Fibroblast of villous mesenchyme (primary cell): ENCODE measurements at regions not wholly inside any gene's neighbourhood (a gene's known extent, or its start where the extent isn't known, plus 50 kb on each side); places are given as distances from the start of the nearest gene placed in this dataset.
A peak's percentile ranks its signal among the peaks of the same experiment; 100 is the strongest.

Experiments
- DNase-seq: peaks from one replicate; pipeline ENCODE4 v3.0.0-alpha.2; 2010; ENCODE audit warnings: low read depth
- H3K4me3 ChIP-seq: 2 replicates; pipeline ENCODE4 v1.5.1; 2011; ENCODE audit warnings: low read depth, mild to moderate bottlenecking, low read length
- TF ChIP-seq, protein P1 (sequence below): IDR thresholded peaks from 2 replicates; pipeline ENCODE4 v1.5.1; 2012; ENCODE audit warnings: low read depth, mild to moderate bottlenecking, low read length; ENCODE audit not compliant: insufficient read depth

GRCh38 chr13:34246511-34246910, 428.6 kb downstream of the RFC3 start:
- peak; percentile 39 for DNase-seq
- TF ChIP-seq, protein P1, sequence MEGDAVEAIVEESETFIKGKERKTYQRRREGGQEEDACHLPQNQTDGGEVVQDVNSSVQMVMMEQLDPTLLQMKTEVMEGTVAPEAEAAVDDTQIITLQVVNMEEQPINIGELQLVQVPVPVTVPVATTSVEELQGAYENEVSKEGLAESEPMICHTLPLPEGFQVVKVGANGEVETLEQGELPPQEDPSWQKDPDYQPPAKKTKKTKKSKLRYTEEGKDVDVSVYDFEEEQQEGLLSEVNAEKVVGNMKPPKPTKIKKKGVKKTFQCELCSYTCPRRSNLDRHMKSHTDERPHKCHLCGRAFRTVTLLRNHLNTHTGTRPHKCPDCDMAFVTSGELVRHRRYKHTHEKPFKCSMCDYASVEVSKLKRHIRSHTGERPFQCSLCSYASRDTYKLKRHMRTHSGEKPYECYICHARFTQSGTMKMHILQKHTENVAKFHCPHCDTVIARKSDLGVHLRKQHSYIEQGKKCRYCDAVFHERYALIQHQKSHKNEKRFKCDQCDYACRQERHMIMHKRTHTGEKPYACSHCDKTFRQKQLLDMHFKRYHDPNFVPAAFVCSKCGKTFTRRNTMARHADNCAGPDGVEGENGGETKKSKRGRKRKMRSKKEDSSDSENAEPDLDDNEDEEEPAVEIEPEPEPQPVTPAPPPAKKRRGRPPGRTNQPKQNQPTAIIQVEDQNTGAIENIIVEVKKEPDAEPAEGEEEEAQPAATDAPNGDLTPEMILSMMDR = no peak
- no peak overlapping the region for H3K4me3 ChIP-seq

GRCh38 chr13:34247596-34247995, 429.6 kb downstream of the RFC3 start:
- TF ChIP-seq, protein P1 = no peak
- DNase-seq = no peak
- no peak overlapping the region for H3K4me3 ChIP-seq

DNA sequence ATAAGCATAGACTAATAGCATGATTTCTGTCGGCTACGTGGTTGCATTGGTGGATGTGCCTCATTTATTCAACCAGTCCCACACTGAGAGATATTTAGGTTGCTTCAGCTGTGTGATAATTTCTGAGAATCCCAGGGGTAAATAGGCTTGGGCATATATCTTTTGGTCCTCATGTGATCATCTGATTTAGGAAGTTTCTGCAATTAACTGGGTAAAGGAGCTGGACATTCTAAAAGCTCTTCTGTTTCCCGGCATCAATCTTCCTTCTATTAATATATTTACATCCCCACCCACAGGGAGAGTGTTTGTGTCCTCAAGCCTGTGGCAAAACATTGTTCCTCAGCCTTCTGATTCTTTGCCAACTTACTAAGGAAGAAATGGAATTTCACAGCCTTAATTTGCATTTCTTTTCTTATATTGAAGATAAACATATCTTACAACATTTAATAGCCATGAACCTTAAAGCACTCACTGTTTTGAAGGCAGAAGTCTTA, 431.6 kb downstream of the RFC3 start:
- DNase-seq = no peak
- no peak overlapping the region for H3K4me3 ChIP-seq
- TF ChIP-seq, protein P1 = no peak

DNA sequence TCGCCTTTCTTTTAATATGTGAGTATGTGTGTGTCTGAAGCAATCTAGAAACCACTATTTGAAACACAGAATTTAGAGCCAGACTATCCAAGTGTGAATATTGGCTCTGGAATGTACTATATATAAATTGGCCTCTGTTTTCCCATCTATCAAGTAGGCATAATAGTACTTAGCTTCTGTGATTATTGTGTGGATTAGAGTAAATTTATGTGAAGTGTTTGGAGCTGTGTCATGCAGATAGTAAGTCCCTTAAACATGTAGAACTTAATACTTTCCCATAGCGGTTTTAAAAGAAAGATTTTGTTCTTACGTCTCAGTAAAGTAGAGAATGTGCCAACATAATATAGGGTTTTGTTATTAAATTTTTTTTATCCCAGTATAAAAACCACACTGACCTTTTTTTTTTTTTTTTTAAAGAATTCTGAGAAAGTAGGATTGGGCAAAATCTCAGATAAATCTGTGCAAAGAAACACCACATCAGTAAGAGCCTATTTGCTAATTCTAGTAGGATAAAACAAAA, 432.3 kb downstream of the RFC3 start:
- DNase-seq = peak; percentile 40
- H3K4me3 ChIP-seq = no peak overlapping the region
- TF ChIP-seq, protein P1 = no peak

- H3K4me3 ChIP-seq = no peak overlapping the region
- DNase-seq = no peak
- TF ChIP-seq, protein P1 = no peak
These were observed 436.4 kb downstream of the RFC3 start for GRCh38 chr13:34254366-34254765.

GRCh38 chr13:34255711-34256110, 437.8 kb downstream of the RFC3 start:
- no peak overlapping the region for H3K4me3 ChIP-seq
- TF ChIP-seq, protein P1 = no peak
- no peak for DNase-seq

- DNase-seq = no peak
- TF ChIP-seq, protein P1 = no peak
- H3K4me3 ChIP-seq = no peak overlapping the region
These were observed 438.3 kb downstream of the RFC3 start for GRCh38 chr13:34256236-34256635.
